ENCODE measurements at regions not wholly inside any gene's neighbourhood (a gene's known extent, or its start where the extent isn't known, plus 50 kb on each side); places are given as distances from the start of the nearest gene placed in this dataset.
A peak's percentile ranks its signal among the peaks of the same experiment; 100 is the strongest.

DNA sequence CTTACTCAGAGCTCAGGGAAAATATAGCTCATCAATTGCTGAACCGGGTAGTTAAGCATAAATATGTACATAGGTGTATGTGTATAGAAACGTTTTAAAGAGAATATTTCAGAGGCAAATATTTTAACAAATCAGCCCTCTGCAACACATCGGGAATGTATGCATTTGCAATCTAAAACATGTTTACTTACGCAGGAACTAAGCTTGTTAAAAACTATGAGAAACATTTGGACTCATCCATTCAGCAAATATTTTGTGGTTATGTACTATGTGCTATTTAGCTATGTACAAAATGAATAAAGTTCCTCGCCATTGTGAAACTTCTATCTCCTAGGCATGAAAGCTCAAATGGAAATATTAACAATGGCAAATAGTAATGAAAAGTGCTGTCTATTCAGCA, 469.9 kb downstream of the ARHGEF28 start:
- no peak for DNase-seq (ENCODE audit: low read depth, low spot score)

DNA sequence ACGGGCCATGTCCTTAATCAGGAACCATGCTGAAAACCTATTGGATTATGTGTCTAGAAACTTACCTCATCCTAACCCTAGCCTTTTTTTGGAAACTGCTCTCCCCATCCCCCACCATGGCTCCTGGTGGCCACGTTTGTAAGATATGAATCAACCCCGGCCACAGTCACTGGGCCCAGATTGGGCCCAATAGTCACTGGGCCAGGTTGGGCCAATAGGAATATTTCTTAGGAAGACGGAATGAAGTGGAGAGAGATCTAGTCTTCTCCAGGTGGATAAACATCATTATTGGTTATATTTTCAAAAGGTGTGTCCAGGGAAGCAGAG, 468.7 kb downstream of the ARHGEF28 start:
- DNase-seq (ENCODE audit: low read depth, low spot score), result no peak

DNA sequence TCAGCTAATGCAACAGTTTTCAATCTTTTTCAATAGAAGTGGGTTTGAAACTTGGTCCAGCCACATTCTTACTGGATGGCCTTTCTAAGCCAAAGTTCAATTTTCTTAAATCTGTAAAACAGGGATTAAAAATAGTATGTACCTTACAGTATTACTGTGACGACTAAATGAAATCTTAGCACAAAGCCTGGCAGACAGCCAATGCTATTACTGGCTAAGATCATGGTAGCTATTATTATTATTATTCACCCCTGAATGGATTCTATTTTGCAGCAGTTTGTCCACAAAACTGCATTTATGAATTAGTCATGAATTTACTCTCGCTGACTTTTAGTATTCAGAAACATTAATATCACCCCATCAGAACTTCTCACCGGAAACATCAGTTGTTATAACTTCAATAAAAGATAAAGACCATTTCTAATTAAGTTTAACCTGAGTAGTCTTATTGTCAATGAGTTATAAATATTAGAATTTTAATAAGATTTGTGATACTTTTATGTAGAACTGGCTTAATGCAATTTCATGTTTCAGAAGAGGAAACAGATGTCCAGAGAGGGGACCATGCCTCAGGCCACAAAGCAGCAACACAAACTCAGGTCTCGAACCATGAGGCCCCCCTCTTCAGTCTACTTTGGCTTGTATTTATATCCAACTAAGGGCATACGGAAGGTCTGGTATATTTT, 468.2 kb downstream of the ARHGEF28 start:
- no peak for DNase-seq (ENCODE audit: low read depth, low spot score)

DNA sequence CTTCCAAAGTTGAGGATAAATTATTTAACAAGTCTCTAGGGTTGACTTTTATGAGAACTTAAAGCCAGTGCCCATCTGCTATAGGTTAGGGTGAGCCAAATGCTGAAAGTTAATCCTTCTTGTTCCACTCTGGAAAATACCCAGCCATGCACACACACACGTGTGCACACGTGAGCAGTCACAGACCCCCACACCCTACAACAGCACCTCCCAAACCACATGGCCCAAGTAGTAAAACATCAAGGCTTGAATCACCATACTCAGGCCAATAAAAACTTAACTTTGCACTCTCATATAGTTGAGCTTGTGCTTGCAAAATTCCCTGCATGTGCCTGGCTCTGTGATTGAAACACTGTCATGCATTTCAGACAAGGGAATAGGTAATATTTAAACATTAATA, 467.6 kb downstream of the ARHGEF28 start:
- DNase-seq (ENCODE audit: low read depth, low spot score), result no peak

DNA sequence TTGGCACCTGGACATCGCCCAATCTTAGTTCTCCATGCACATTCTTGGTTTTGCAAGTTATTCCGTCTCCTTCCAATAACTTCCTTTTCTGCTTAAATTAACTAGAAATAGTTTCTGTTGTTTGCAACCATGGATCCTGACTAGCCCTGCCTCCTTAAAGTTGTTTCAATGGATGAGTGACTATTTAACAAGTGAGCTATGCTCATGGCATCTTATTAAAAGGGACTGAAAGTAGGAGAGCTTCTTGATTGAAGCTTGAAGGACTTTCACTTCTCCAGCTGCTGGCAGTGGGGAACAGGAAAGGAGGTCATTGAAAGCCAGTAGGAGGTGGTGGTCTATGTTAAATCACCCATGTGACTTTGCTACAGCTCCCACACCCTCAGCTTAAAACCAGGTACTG, 466.8 kb downstream of the ARHGEF28 start:
- no peak for DNase-seq (ENCODE audit: low read depth, low spot score)

DNA sequence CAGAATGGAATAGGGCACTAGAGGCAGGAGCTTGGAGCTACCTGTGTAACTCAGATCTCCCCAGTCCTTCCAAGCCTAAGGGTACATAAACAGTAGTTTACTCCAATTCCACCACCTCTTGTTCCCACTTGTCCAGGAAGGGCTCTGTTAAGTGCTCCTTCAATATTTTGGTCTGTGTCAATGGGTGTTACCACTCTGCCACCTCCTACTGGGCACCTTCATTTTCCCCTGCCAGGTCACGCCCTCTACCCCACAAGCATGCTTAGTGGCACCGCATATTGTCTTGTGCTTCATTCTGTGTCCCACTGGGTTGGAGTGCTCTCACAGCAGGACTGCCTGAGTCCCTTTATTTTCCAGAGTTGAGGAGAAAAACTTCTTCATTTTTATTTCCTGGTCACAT, 459.8 kb downstream of the ARHGEF28 start:
- DNase-seq (ENCODE audit: low read depth, low spot score), result no peak

DNA sequence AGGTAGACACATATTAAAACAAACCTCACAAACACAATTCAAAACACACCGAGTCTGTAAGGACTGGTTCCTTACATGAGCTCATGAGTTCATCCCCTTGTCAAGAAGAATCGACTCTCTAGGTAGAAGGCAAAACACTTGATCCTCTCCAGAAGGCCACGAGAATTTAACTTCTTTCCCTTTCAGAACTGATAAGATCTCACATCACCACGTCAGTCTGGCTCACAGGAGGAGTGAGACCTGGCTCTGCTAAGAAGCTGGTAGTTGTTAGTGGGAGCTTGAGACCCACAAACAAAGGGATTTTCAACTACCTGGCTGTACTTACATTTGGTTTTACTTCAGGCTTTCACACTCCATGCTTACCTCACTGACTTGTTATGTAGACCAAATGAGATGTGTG, 459.2 kb downstream of the ARHGEF28 start:
- DNase-seq (ENCODE audit: low read depth, low spot score), result no peak

DNA sequence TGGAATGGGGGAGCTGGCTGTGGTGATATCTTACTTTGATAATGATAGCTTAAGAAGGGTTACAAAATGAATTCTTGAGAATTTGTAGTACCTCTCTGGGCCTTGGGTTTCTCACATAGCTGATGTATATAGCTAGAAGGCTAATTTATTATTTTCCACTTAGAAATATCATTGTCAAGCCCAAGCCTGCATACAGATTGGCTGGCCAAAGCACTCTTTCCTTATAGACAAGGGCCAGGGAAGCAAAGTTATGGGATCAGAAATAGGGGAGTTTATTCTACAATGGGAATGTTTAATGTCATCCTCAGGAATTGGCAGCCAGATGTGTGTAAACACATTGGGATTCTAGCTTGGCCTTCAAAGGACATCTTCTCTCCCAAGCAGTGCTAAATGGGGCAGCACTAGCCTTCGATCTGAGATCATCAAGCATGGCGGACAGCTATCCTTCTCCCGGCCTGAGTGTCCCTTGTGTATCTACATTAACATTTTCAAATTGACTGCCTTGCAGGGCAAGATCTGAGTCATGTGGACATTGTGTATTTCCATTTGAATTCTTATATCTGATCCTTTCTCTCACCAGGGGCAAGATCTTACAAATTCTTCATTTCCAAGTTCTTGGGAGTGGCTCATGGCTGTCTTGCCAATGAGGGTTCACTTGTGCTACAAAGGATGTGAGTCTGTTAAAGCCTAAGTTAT, 457.2 kb downstream of the ARHGEF28 start:
- DNase-seq (ENCODE audit: low read depth, low spot score), result no peak

DNA sequence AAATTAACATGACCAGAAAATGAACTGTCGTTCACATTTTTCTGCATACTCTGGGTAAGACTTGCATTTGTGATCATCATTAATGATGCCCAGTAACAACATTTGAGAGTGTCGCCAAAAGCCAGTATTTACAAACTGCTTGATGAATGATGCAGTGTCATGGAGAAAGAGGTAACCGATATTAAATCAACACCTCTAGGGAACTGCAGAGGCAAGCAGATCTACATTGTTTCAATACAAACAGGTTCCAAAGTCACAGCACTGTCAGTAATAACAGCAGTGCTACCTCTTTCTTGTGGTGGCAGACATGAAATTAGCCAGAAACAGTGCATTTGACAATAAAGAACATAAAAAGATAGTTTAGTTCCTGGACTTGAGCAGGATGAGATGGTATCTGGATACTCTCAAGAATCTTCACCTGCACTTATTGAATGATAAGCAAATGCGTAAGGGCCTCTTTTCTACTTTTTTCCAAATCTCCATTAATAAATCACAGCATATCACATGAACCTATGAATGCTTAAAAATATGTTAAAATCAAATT, 456.6 kb downstream of the ARHGEF28 start:
- DNase-seq (ENCODE audit: low read depth, low spot score), result no peak

DNA sequence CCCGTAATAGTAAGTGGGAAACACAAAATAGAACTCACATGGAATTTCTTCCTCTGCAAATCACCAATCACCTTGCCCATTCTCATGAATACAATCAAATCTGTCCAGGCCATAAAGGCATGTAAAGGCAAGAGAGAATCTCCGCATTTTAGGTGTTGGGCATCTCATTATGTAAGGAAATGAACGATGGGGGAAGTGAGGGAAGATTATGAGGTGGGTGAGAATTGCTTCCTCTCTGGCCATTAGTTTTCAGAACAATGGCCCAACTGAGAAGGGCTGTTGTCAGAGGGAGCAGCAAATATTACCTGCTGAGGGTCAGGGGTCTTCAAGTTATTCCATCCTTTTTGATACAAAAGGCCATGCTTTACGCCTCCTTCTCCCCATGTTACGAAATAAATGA, 455.1 kb downstream of the ARHGEF28 start:
- DNase-seq (ENCODE audit: low read depth, low spot score), result no peak

DNA sequence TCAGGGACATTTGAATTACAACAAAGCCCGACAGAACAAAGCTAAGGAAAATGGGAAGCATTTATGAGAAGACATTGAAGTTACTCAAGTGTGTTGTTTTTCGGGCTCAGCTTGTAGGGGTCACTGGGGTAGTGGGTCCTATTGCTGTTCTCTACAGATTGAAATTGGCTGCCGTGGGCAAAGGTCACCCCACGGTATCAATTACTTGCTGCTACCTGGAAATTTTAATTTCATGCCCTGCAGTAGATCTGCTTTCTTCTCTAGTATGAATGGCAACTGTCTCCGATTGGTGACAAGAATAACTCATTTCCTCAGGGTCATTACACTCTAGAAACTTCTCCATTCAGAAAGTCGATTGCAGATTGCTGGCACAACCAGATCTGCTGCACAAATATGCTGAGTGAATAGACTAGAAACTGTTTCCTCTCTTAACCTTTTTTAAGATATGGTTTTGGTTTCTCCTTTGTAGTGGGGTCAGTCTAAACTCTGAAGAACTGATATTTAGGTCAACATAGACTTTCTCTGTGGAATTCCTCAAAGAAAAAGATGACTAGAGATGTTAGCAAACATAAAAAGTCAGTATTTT, 454.1 kb downstream of the ARHGEF28 start:
- no peak for DNase-seq (ENCODE audit: low read depth, low spot score)

DNA sequence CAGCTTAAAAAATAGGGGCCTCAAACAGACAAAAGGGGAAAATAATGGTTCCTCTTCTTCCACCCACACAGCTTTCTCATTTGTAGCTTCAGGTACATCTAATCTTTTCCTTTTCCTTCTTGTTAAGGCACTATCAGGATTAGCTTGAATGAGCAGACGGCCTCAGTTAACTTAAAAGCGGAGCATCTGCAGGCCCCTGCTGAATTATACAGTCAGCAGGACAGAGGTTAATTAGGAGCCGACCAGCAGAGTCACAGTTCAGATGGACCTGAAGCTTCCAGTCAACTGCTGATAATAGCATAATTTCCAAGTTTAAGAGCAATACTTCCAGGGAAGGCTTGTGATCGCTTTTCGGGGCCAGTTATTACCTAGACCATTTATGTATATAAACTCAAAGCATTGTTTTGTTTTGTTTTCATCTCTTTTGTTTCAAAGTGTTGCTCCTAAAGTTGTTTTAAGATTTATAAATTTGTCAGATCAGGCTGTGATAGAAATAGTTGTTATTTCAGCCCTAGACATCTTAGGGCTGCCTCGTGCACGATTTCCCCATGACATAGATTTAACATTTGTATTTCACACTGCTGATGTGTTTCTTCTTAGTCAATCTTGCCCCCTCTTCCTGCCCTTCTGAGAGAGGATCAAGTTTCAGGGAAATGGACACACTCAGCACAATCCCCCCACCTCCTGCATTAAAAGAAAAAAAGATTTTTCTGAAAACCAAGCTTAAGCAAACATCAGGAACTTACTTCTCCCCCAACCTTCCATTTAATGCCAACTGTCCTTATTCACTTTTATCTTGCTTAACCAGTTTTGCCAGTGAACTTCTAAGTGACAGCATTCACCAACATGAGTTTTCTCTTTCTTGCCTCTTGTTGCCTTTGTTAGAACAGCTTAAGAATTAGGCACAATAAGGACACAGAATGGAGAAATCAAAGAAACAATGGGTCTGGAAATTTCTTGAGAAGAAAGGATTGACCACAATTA, 449.8 kb downstream of the ARHGEF28 start:
- peak; percentile 32 for DNase-seq (ENCODE audit: low read depth, low spot score)

DNA sequence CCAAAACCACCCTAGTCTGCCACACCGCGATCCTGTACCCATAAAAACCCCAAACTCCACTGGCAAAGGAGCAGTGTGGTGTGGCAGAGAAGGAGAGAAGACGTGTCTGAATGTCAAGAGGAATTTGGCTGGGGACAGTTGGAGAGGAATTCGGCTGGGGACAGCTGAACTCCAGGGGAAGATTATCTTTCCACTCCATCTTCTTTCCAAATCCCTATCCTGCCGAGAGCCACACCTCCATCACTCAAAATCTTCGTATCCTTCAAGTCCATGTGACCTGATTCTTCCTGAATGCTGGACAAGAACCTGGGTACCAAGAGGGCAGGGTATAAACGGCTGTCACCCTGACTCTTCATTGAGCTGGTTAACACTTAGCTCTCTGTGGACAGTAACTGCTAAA, 448.1 kb downstream of the ARHGEF28 start:
- DNase-seq (ENCODE audit: low read depth, low spot score), result no peak

DNA sequence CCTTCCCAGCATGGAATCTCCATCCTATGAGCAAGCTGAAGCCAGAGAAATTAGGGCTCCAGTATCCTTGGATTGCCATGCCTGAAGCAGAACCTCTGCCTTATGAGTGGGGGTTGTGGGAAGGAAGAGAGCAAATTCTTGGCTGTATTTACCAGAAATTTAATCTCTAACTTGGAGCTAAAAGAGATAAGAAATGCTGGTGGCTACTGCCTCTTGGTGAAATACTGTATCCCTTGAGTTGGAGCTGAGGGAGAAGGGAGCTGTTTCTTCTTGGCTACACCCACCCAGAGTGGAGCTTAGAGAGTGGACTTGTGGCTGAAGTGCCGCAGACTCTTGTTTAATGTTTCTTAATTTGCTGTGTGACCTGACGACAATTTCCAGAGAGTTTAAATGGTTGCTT, 447.3 kb downstream of the ARHGEF28 start:
- DNase-seq (ENCODE audit: low read depth, low spot score), result no peak

DNA sequence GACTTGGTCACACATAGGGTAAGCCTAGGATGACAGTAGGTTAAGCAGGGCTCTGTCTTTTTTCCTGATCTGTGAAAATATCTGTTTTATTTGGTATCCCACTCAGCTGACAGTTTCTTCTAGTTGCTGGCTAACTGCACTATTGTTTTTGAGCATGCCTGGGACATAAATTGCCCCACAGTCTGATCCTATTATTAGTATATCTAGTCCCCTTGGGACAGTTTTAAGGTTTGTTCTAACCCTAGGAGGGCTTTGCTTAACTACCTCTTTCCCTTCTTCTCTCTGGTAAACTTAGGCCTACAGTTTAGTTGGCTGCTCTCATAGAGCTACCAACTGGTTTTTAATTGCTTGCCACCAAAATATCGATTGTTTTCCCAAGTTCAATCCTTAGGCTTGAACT, 446.6 kb downstream of the ARHGEF28 start:
- DNase-seq (ENCODE audit: low read depth, low spot score), result no peak

DNA sequence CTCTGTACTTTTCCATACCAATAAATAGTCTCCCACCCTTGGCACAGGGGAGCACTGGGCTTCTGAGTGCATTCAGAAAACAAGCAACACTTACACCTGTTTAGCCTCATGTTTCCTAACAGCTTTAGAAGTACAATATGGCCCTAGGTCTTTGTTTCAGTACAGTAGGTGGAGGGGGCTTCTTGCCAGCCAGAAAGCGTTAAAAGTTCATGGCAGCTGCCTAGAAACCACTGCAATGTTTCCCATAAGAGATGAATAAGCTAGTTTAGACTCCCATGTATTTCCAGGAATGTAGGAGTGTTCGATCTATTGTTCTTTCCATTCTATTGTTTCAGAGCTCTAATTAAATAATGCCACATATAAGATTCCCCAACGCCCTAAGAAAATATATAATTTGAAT, 444.8 kb downstream of the ARHGEF28 start:
- DNase-seq (ENCODE audit: low read depth, low spot score), result no peak

DNA sequence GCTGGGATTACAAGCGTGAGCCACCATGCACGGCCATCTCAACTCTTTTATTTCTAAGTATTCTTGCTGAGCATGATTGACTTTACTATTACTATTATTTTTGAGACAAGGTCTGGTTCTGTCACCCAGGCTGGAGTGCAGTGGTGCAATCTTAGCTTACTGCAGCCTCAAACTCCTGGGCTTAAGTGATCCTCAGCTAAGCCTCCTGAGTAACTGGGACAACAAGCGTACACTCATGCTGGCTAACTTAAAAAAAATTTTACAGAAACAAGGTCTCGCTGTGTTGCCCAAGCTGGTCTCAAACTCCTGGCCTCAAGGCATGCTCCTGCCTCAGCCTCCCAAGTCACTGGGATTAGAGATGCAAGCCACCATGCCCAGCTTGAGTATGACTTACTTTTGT, 443.7 kb downstream of the ARHGEF28 start:
- no peak for DNase-seq (ENCODE audit: low read depth, low spot score)

DNA sequence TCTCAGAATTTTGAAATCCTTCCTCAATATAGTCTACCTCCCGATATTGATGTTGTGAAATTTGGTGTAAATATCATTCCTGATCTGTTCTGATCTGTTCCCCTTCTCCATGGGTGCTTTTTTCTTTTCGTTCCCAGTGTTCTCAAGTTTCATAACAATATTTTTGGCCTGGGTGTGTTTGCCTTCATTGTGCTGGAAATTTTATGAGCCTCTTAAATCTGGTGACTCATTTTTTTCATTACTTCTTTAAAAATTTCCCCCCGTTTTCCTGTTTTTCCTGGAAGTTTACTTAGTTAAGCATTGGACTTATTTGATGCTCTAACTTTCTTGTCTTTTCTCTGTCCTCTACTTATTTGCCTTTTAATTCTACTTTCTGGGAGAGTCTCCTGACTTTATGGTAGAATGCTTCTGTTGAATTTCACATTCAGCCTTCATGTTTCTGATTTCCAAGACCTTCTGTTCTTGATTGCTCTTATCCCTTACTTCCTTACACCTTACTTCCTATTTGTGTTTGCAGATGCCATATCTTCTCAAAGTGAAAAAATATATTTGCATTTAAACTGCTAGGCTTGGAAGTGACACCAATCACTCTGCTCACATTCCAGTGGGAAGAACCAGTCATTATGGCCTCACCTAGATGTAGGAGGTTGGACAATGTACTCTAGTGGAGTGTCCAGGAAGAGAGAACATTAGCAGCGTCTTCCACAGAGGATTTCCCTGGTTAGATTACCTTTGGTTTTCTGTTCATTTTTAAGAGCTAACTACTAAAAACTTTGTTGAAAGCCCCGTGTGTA, 441.9 kb downstream of the ARHGEF28 start:
- no peak for DNase-seq (ENCODE audit: low read depth, low spot score)

DNA sequence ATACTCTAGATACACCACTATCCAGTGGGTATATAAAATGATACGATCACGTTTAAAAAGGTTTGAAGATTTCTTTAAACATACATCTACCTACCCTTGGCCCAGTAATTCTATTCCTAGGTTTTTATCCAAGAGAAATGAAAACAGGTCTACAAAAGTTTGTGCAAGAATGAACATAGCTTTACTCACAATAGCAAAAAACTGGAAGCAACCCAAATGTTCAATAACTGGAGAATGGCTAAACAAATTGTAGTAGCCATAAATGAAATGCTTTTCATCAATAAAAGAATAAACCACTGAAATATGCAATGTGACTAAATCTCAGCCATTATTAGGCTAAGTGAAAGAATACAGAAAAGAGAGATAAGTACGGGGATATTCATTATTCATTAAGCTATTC, 438.9 kb downstream of the ARHGEF28 start:
- DNase-seq (ENCODE audit: low read depth, low spot score), result no peak

DNA sequence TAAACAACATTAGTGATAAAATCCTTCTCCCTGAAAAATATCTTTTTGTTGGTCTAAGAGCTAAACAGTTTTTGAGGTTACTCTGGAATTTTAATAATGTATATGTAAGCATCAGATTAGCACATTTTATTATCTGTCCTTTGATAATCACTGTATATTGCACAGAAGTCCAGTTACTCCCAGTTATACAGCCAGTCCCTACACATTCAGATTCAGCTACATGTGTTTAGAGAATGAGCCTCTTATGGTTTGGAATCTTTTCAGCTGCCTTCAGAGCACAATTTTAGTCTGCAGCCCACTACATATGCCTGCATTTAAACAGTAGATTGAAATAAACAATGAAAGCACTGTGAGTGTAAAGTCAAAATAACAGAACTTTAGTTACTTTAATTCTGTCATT, 438.2 kb downstream of the ARHGEF28 start:
- no peak for DNase-seq (ENCODE audit: low read depth, low spot score)

DNA sequence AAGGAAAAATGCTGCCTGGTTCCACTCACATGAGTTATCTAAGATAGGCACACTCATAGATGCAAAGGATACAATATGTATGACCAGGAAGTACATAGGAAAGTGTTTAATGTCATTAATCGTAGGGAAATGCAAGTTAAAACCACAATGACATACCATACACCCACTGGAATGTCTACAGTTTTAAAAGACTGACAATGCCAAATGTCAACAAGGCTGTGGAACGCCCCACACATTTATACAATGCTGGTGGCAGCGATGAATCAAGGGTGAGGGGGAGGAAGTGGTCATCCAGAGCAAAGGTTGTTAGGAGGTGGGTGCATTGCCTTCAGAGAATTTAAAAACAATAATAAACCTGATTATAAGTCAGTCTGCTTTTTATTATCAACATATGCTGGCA, 437.8 kb downstream of the ARHGEF28 start:
- DNase-seq (ENCODE audit: low read depth, low spot score), result no peak

All from brain pericyte (primary cell).